Activated CD4-positive, alpha-beta memory T cell treated with anti-CD3 and anti-CD28 coated beads, Interleukin-2, amount 10 ng/mL, durations not matched to agents 7 days and 5 days (primary cell): ENCODE measurements at regions not wholly inside any gene's neighbourhood (a gene's known extent, or its start where the extent isn't known, plus 50 kb on each side); places are given as distances from the start of the nearest gene placed in this dataset.

Source experiments
- CTCF ChIA-PET: fragments of 350-600 bp; sonication (Branson Sonifier 250); formaldehyde crosslinking; loops from one replicate; lab custom pipeline; 2021; ENCODE audit warnings: antibody characterized with exemption, inconsistent platforms; lab: Charles Lee
- POLR2A ChIA-PET: fragments of 350-600 bp; sonication (Branson Sonifier 250); formaldehyde crosslinking; loops from one replicate; lab custom pipeline; 2021; ENCODE audit warnings: antibody characterized with exemption; lab: Charles Lee
- DNase-seq: peaks from one replicate; pipeline ENCODE4 v3.0.0-alpha.2; 2020
- H3K27ac Mint-ChIP-seq: one replicate; pipeline ENCODE4 v1.8.0; 2021; ENCODE audit warnings: mild to moderate bottlenecking, mixed read lengths
- H3K27me3 Mint-ChIP-seq: one replicate; pipeline ENCODE4 v1.8.0; 2021; ENCODE audit warnings: mixed read lengths
- H3K36me3 Mint-ChIP-seq: one replicate; pipeline ENCODE4 v1.8.0; 2021; ENCODE audit warnings: low read depth, mixed read lengths
- H3K4me1 Mint-ChIP-seq: one replicate; pipeline ENCODE4 v1.8.0; 2021; ENCODE audit warnings: mixed read lengths
- H3K4me3 Mint-ChIP-seq: one replicate; pipeline ENCODE4 v1.8.0; 2021; ENCODE audit warnings: mild to moderate bottlenecking, mixed read lengths
- H3K9me3 Mint-ChIP-seq: one replicate; pipeline ENCODE4 v1.8.0; 2021; ENCODE audit warnings: mixed read lengths

GRCh38 chr6:78552435-78552834, 314.9 kb upstream of the IRAK1BP1 start:
- Mint-ChIP-seq H3K4me3 (no peak overlapping the region), H3K27me3 (no peaks in the 10 kb centered on the region), H3K36me3 (no peaks in the 10 kb centered on the region), H3K27ac (no peak overlapping the region), H3K9me3 (peaks cover 15% of the 10 kb centered on the region), H3K4me1 (no peaks in the 10 kb centered on the region)
- CTCF ChIA-PET, result no interaction called here
- POLR2A ChIA-PET, result no interaction called here
- no peak for DNase-seq

GRCh38 chr6:78554341-78554740, 313.0 kb upstream of the IRAK1BP1 start:
- H3K4me3 Mint-ChIP-seq, result no peak overlapping the region
- DNase-seq, result no peak
- no peak overlapping the region for H3K27ac Mint-ChIP-seq
- CTCF ChIA-PET, result no interaction called here
- no peaks in the 10 kb centered on the region for H3K36me3 Mint-ChIP-seq
- H3K4me1 Mint-ChIP-seq, result no peaks in the 10 kb centered on the region
- no peaks in the 10 kb centered on the region for H3K27me3 Mint-ChIP-seq
- POLR2A ChIA-PET, result no interaction called here
- peaks cover 15% of the 10 kb centered on the region for H3K9me3 Mint-ChIP-seq

- ChIA-PET CTCF (no interaction called here), POLR2A (no interaction called here)
- no peak overlapping the region for H3K27ac Mint-ChIP-seq
- peaks cover 10% of the 10 kb centered on the region for H3K9me3 Mint-ChIP-seq
- no peak overlapping the region for H3K4me3 Mint-ChIP-seq
- H3K4me1 Mint-ChIP-seq, result no peaks in the 10 kb centered on the region
- no peaks in the 10 kb centered on the region for H3K36me3 Mint-ChIP-seq
- DNase-seq, result no peak
- H3K27me3 Mint-ChIP-seq, result no peaks in the 10 kb centered on the region
These were observed 308.3 kb upstream of the IRAK1BP1 start for GRCh38 chr6:78559056-78559455.

GRCh38 chr6:78561015-78561414, 306.3 kb upstream of the IRAK1BP1 start:
- H3K36me3 Mint-ChIP-seq, result no peaks in the 10 kb centered on the region
- POLR2A ChIA-PET, result no interaction called here
- no peak overlapping the region for H3K4me3 Mint-ChIP-seq
- H3K9me3 Mint-ChIP-seq, result peaks cover 2% of the 10 kb centered on the region
- no peak for DNase-seq
- CTCF ChIA-PET, result no interaction called here
- H3K27me3 Mint-ChIP-seq, result no peaks in the 10 kb centered on the region
- no peaks in the 10 kb centered on the region for H3K4me1 Mint-ChIP-seq
- H3K27ac Mint-ChIP-seq, result no peak overlapping the region

GRCh38 chr6:78565997-78566396, 301.4 kb upstream of the IRAK1BP1 start:
- Mint-ChIP-seq H3K9me3 (peaks cover 12% of the 10 kb centered on the region), H3K36me3 (no peaks in the 10 kb centered on the region), H3K27ac (no peak overlapping the region), H3K4me3 (no peak overlapping the region), H3K27me3 (no peaks in the 10 kb centered on the region), H3K4me1 (no peaks in the 10 kb centered on the region)
- no peak for DNase-seq
- ChIA-PET POLR2A (no interaction called here), CTCF (no interaction called here)

GRCh38 chr6:78570044-78570443, 297.3 kb upstream of the IRAK1BP1 start:
- Mint-ChIP-seq H3K27ac (no peak overlapping the region), H3K27me3 (no peaks in the 10 kb centered on the region), H3K4me1 (no peaks in the 10 kb centered on the region), H3K36me3 (no peaks in the 10 kb centered on the region), H3K9me3 (peaks cover 17% of the 10 kb centered on the region), H3K4me3 (no peak overlapping the region)
- no peak for DNase-seq
- CTCF ChIA-PET, result no interaction called here
- POLR2A ChIA-PET, result no interaction called here

- CTCF ChIA-PET, result no interaction called here
- H3K27ac Mint-ChIP-seq, result no peak overlapping the region
These were observed 289.8 kb upstream of the IRAK1BP1 start for GRCh38 chr6:78577585-78577984.

GRCh38 chr6:78578430-78578829, 288.9 kb upstream of the IRAK1BP1 start:
- Mint-ChIP-seq H3K4me1 (no peaks in the 10 kb centered on the region), H3K27me3 (no peaks in the 10 kb centered on the region), H3K4me3 (no peak overlapping the region), H3K27ac (no peak overlapping the region), H3K9me3 (no peaks in the 10 kb centered on the region), H3K36me3 (no peaks in the 10 kb centered on the region)
- ChIA-PET CTCF (no interaction called here), POLR2A (no interaction called here)
- DNase-seq, result no peak

More at GRCh38 chr6:78577585-78577984, 289.8 kb upstream of the IRAK1BP1 start:
- H3K4me1 Mint-ChIP-seq, result no peaks in the 10 kb centered on the region
- no peak for DNase-seq
- peaks cover 3% of the 10 kb centered on the region for H3K9me3 Mint-ChIP-seq
- H3K36me3 Mint-ChIP-seq, result no peaks in the 10 kb centered on the region
- no peaks in the 10 kb centered on the region for H3K27me3 Mint-ChIP-seq
- POLR2A ChIA-PET, result no interaction called here
- no peak overlapping the region for H3K4me3 Mint-ChIP-seq

- Mint-ChIP-seq H3K4me3 (no peak overlapping the region), H3K36me3 (no peaks in the 10 kb centered on the region), H3K27me3 (no peaks in the 10 kb centered on the region), H3K4me1 (no peaks in the 10 kb centered on the region), H3K9me3 (no peaks in the 10 kb centered on the region), H3K27ac (no peak overlapping the region)
- CTCF ChIA-PET, result no interaction called here
- POLR2A ChIA-PET, result no interaction called here
- DNase-seq, result no peak
These were observed 286.4 kb upstream of the IRAK1BP1 start for GRCh38 chr6:78580923-78581322.

GRCh38 chr6:78583079-78583478, 284.3 kb upstream of the IRAK1BP1 start:
- Mint-ChIP-seq H3K4me1 (no peaks in the 10 kb centered on the region), H3K4me3 (no peak overlapping the region), H3K9me3 (no peaks in the 10 kb centered on the region), H3K27me3 (no peaks in the 10 kb centered on the region), H3K27ac (no peak overlapping the region), H3K36me3 (no peaks in the 10 kb centered on the region)
- DNase-seq, result no peak
- ChIA-PET POLR2A (no interaction called here), CTCF (no interaction called here)

- no peaks in the 10 kb centered on the region for H3K4me1 Mint-ChIP-seq
- H3K36me3 Mint-ChIP-seq, result no peaks in the 10 kb centered on the region
- ChIA-PET CTCF (no interaction called here), POLR2A (no interaction called here)
- no peak overlapping the region for H3K27ac Mint-ChIP-seq
- no peak overlapping the region for H3K4me3 Mint-ChIP-seq
- H3K27me3 Mint-ChIP-seq, result no peaks in the 10 kb centered on the region
- DNase-seq, result no peak
- no peaks in the 10 kb centered on the region for H3K9me3 Mint-ChIP-seq
These were observed 277.9 kb upstream of the IRAK1BP1 start for GRCh38 chr6:78589436-78589835.

- Mint-ChIP-seq H3K36me3 (no peaks in the 10 kb centered on the region), H3K4me3 (no peak overlapping the region), H3K9me3 (no peaks in the 10 kb centered on the region), H3K4me1 (no peaks in the 10 kb centered on the region), H3K27me3 (no peaks in the 10 kb centered on the region), H3K27ac (no peak overlapping the region)
- no peak for DNase-seq
- CTCF ChIA-PET, result no interaction called here
- POLR2A ChIA-PET, result no interaction called here
These were observed 273.3 kb upstream of the IRAK1BP1 start for GRCh38 chr6:78593898-78594667.

- H3K27me3 Mint-ChIP-seq, result no peaks in the 10 kb centered on the region
- no peak overlapping the region for H3K27ac Mint-ChIP-seq
- H3K36me3 Mint-ChIP-seq, result no peaks in the 10 kb centered on the region
- H3K4me1 Mint-ChIP-seq, result no peaks in the 10 kb centered on the region
- ChIA-PET CTCF (no interaction called here), POLR2A (no interaction called here)
- H3K9me3 Mint-ChIP-seq, result no peaks in the 10 kb centered on the region
- H3K4me3 Mint-ChIP-seq, result no peak overlapping the region
- no peak for DNase-seq
These were observed 272.7 kb upstream of the IRAK1BP1 start for GRCh38 chr6:78594668-78595066.

- POLR2A ChIA-PET, result no interaction called here
- Mint-ChIP-seq H3K9me3 (no peaks in the 10 kb centered on the region), H3K4me3 (no peak overlapping the region), H3K36me3 (no peaks in the 10 kb centered on the region), H3K27me3 (no peaks in the 10 kb centered on the region), H3K27ac (no peak overlapping the region), H3K4me1 (no peaks in the 10 kb centered on the region)
- no peak for DNase-seq
- CTCF ChIA-PET, result interaction anchor here (1.1 kb wide), 1 partner anchor 12 kb away, joined by 3 read pairs; no protein-coding TSS in a partner anchor
These were observed 269.4 kb upstream of the IRAK1BP1 start for GRCh38 chr6:78597966-78598365.
